ENCODE measurements at regions not wholly inside any gene's neighbourhood (a gene's known extent, or its start where the extent isn't known, plus 50 kb on each side); places are given as distances from the start of the nearest gene placed in this dataset.

DNA sequence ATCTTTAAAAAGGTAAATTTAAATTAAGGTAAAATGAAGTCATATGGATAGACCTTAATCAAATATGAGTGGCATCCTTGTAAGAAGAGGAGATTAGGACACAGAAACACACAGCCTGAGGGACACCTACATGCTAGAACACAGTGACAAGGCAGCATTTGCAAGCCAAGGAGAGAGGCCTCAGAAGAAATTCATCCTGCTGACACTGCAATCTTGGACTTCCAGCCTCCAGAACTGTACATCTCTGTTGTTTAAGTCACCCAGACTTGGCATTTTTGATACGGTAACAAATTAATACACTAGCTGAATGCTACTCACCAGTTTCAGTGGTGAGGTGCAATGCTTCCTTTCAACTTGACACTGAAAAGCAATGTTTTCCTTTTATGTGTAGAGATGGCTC, 305.0 kb downstream of the TDRD15 start:
- CTCF ChIA-PET, result no interaction called here

DNA sequence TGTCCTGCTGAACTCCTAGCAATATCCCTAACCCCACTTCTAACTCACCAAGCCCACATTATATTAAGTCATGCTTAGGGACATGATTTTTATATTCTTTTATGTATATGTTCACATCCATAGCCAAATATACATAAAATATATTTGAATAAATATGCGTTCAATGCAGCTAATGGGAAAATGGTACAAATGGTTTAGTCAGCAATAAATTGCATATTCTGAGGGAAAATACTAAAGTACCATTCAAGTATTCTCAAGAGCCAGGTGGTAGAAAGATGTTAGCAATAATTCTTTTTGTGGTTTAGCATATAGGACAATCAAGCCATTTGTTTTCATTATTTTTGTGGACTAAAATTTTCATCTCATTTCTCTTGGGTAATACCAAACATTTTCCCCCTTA, 306.0 kb downstream of the TDRD15 start:
- no peak for TF ChIP-seq CTCF (conservative IDR thresholded peaks at IDR 0.05; ENCODE audit: low read depth)
- DNase-seq (ENCODE audit: low spot score), result no peak
- POLR2A ChIA-PET (ENCODE audit: low non-redundant PET), result no interaction called here
- CTCF ChIA-PET, result no interaction called here
- H3K27ac ChIP-seq, result no peak overlapping the region

More for the DNA sequence above, 305.0 kb downstream of the TDRD15 start:
- no peak overlapping the region for H3K27ac ChIP-seq
- TF ChIP-seq CTCF (conservative IDR thresholded peaks at IDR 0.05; ENCODE audit: low read depth), result no peak
- POLR2A ChIA-PET (ENCODE audit: low non-redundant PET), result no interaction called here
- no peak for DNase-seq (ENCODE audit: low spot score)

- CTCF ChIA-PET, result no interaction called here
- TF ChIP-seq CTCF (conservative IDR thresholded peaks at IDR 0.05; ENCODE audit: low read depth), result no peak
- POLR2A ChIA-PET (ENCODE audit: low non-redundant PET), result no interaction called here
- H3K27ac ChIP-seq, result no peak overlapping the region
- no peak for DNase-seq (ENCODE audit: low spot score)
Measured at GRCh38 chr2:21431078-21431477, 307.3 kb downstream of the TDRD15 start.

- H3K27ac ChIP-seq, result no peak overlapping the region
Measured at GRCh38 chr2:21438949-21439348, 315.2 kb downstream of the TDRD15 start.

DNA sequence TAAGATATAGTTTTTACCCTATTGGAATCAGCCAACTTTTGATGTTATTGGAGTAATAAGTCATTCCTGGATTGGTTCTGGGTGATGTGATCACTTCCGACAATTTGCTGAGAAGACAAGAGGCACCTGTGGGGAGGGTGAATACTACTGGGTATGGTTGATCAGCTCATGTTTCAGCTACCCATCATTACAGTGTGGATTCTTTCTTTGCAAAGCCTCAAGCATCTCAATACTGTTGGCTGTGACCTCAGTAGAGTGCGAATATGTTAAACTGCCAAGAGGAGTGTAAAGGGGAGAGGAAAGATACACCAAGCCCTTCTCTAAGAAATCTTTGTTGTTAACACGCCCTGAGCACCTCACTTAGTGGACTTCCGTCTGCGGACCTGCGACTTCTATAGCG, 317.7 kb downstream of the TDRD15 start:
- POLR2A ChIA-PET (ENCODE audit: low non-redundant PET), result no interaction called here
- TF ChIP-seq CTCF (conservative IDR thresholded peaks at IDR 0.05; ENCODE audit: low read depth), result no peak
- no peak for DNase-seq (ENCODE audit: low spot score)
- CTCF ChIA-PET, result no interaction called here
- no peak overlapping the region for H3K27ac ChIP-seq

More at GRCh38 chr2:21438949-21439348, 315.2 kb downstream of the TDRD15 start:
- CTCF ChIA-PET, result interaction anchor here (0.6 kb wide), 1 partner anchor 41 kb away, joined by 3 read pairs; no protein-coding TSS in a partner anchor
- no peak for DNase-seq (ENCODE audit: low spot score)
- POLR2A ChIA-PET (ENCODE audit: low non-redundant PET), result no interaction called here
- TF ChIP-seq CTCF (conservative IDR thresholded peaks at IDR 0.05; ENCODE audit: low read depth), result no peak

DNA sequence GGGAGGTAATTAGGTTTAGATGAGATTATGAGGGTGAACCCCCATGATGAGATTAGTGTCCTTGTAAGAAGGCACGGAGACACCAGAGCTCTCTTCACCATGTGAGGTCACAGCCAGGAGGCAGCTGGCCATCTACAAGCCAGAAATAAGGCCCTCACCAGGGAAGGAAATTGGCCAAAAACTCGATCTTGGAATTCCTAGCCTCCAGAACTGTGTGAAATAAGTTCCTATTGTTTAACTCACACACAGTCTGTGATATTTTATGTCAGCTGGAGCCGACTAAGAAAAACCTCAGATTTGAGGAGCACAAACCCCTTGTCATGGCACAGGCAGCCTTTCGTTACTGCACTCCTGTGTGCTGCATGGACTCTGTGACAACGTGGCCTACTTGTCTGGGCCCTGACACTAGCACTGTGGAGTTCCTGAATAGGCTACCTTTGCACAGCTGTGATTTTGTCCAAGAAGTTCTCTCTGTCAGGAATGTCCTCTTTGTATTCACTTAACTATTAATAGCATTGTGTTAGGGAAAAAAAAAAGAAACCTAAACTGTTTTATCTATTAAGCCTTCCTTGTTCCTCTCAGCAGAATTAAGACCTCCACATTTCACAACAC, 319.8 kb downstream of the TDRD15 start:
- no peak for TF ChIP-seq CTCF (conservative IDR thresholded peaks at IDR 0.05; ENCODE audit: low read depth)
- ChIA-PET POLR2A (ENCODE audit: low non-redundant PET) (no interaction called here), CTCF (no interaction called here)

More for the DNA sequence above, 319.8 kb downstream of the TDRD15 start:
- no peak for DNase-seq (ENCODE audit: low spot score)
- H3K27ac ChIP-seq, result no peak overlapping the region
